GM23248 (cell line): ENCODE measurements at regions not wholly inside any gene's neighbourhood (a gene's known extent, or its start where the extent isn't known, plus 50 kb on each side); places are given as distances from the start of the nearest gene placed in this dataset.

Experiments used
- DNase-seq: peaks from one replicate; pipeline ENCODE4 v3.0.0-alpha.2; 2015
- H2AFZ ChIP-seq: fragments of 200-600 bp; sonication (generic); 2 replicates; pipeline ENCODE4 v1.6.1; 2016; ENCODE audit warnings: antibody characterized with exemption
- H3F3A ChIP-seq: fragments of 200-600 bp; sonication (generic); 2 replicates; pipeline ENCODE4 v1.6.1; 2016; ENCODE audit warnings: mild to moderate bottlenecking, antibody characterized with exemption, mixed run types; ENCODE audit not compliant: insufficient read depth
- H3K27ac ChIP-seq: fragments of 200-600 bp; sonication (generic); 2 replicates; pipeline ENCODE4 v1.5.1; 2016; ENCODE audit warnings: mild to moderate bottlenecking
- H3K27me3 ChIP-seq: fragments of 200-600 bp; sonication (generic); replicated peaks from 2 replicates; pipeline ENCODE4 v1.6.1; 2016; ENCODE audit warnings: mild to moderate bottlenecking; ENCODE audit not compliant: insufficient read depth
- H3K36me3 ChIP-seq: fragments of 200-600 bp; sonication (generic); 2 replicates; pipeline ENCODE4 v1.6.1; 2016; ENCODE audit warnings: low read depth, mild to moderate bottlenecking
- H3K4me1 ChIP-seq: fragments of 200-600 bp; sonication (generic); 2 replicates; pipeline ENCODE4 v1.6.1; 2016; ENCODE audit warnings: mild to moderate bottlenecking; ENCODE audit not compliant: insufficient read depth
- H3K4me2 ChIP-seq: fragments of 200-600 bp; sonication (generic); one replicate; pipeline ENCODE4 v1.6.1; 2016; ENCODE audit warnings: mild to moderate bottlenecking; ENCODE audit not compliant: unreplicated experiment
- H3K4me3 ChIP-seq: fragments of 200-600 bp; sonication (generic); 2 replicates; pipeline ENCODE4 v1.5.1; 2016; ENCODE audit warnings: mild to moderate bottlenecking
- H3K79me2 ChIP-seq: fragments of 200-600 bp; sonication (generic); 2 replicates; pipeline ENCODE4 v1.6.1; 2016; ENCODE audit warnings: mild to moderate bottlenecking; ENCODE audit not compliant: insufficient read depth
- H3K9ac ChIP-seq: fragments of 200-600 bp; sonication (generic); 2 replicates; pipeline ENCODE4 v1.6.1; 2016; ENCODE audit warnings: mild to moderate bottlenecking
- H3K9me2 ChIP-seq: fragments of 200-600 bp; sonication (generic); 2 replicates; pipeline ENCODE4 v1.6.1; 2016; ENCODE audit warnings: mixed run types, mild to moderate bottlenecking, moderate library complexity; ENCODE audit not compliant: insufficient read depth
- H3K9me3 ChIP-seq: fragments of 200-600 bp; sonication (generic); one replicate; pipeline ENCODE4 v1.6.1; 2017; ENCODE audit warnings: low read depth
- H4K20me1 ChIP-seq: fragments of 200-600 bp; sonication (generic); 2 replicates; pipeline ENCODE4 v1.6.0; 2016; ENCODE audit not compliant: insufficient read depth
- EZH2 ChIP-seq: fragments of 200-600 bp; sonication (generic); IDR thresholded peaks from 2 replicates; pipeline ENCODE4 v1.6.1; 2018; ENCODE audit warnings: antibody characterized with exemption, mild to moderate bottlenecking; ENCODE audit not compliant: insufficient read depth, poor library complexity, severe bottlenecking
- EZH2phosphoT487 ChIP-seq: fragments of 200-600 bp; sonication (generic); IDR thresholded peaks from 2 replicates; pipeline ENCODE4 v1.6.1; 2018; ENCODE audit warnings: antibody characterized with exemption, moderate library complexity, mild to moderate bottlenecking, low read depth; ENCODE audit not compliant: insufficient read depth
- WGBS, 2 experiments: methylation state at CpG; one replicate each; pipeline ENCODE4 v1.1.6; 2015 to 2017; ENCODE audit warnings: low lambda C conversion rate in 2 of 2, low coverage in 1 of 2; ENCODE audit errors: missing lambda C conversion rate in 2 of 2; 5-methylcytosine and 5-hydroxymethylcytosine counted together
- in situ Hi-C: fragments of 300-500 bp; cut with MboI; formaldehyde crosslinking; loops from 2 replicates; pipeline ENCODE4 v1.15.0; 2020

DNA sequence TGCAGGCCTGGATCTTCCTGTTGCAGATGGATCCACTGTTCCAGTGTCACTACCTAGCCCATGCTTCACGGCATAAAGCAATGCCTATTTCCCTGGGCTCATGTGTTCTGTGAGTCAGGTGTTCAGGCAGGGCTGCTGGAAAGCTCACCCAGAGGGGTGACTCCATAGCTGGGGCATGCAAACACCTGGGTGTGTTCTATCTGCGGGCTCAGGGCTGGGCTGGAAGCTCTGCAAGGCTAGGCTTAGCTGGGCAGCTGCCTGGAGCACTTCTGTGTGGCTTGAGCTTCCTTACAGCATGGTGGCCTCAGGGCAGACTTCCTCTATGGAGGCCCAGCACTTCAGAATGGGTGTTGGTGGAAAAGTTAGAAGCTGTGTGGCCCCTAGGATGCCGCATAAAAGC, 139.9 kb downstream of the GADD45G start:
- Histone ChIP-seq H3K27me3 (no peaks in the 10 kb centered on the region), H3K4me3 (no peak overlapping the region), H3K4me1 (no peaks in the 10 kb centered on the region), H3K9me3 (no peaks in the 10 kb centered on the region), H2AFZ (no peak overlapping the region), H3K4me2 (no peak overlapping the region), H3K79me2 (no peaks in the 10 kb centered on the region), H3F3A (no peaks in the 10 kb centered on the region), H3K9me2 (no peaks in the 10 kb centered on the region), H4K20me1 (no peaks in the 10 kb centered on the region), H3K27ac (no peak overlapping the region), H3K9ac (no peak overlapping the region), H3K36me3 (no peaks in the 10 kb centered on the region)
- in situ Hi-C loops: no loop called here
- 44% methylated on average over 3 of the region's 3 CpGs for WGBS, 2 experiments
- TF ChIP-seq EZH2 (no peak), EZH2phosphoT487 (no peak)
- DNase-seq: no peak

DNA sequence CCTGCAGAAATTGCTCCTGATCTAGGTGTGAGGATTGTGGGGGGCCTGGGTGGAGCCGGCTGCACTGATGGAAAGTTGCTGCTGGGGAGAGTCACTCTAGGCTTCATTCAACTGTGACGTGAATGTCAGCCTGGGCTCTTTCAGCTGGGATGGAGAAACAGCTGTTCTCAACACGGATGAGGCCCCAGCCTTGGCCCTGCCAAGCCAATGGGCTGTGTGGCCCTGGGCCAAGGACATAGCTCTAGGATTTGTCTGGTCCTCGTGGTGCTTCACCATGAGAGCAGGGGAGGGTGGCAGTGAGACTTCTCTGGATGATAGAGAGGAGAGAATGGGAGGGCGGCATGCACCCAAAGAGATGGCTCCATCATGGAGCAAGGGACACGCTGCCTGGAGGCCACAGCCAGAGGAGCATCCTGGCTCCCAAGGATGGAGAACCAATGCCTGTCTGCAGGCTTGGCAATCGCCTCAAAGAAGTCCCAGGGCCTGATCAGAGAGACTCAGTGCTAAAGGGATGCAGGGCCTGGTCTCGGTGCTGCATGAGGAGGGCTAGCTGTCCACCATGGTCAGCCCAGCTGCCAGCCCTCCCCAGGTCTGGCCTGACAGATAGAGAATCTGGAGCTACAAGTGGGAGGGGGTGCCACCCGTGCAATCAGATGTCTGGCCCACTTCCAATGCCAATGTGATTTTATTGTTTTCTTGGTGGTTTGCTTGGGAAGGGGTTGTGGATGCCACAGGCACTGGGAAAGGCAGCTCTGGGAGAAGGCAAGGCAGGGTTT, 141.0 kb downstream of the GADD45G start:
- in situ Hi-C loops: no loop called here
- H3K9me3 ChIP-seq: no peaks in the 10 kb centered on the region

DNA sequence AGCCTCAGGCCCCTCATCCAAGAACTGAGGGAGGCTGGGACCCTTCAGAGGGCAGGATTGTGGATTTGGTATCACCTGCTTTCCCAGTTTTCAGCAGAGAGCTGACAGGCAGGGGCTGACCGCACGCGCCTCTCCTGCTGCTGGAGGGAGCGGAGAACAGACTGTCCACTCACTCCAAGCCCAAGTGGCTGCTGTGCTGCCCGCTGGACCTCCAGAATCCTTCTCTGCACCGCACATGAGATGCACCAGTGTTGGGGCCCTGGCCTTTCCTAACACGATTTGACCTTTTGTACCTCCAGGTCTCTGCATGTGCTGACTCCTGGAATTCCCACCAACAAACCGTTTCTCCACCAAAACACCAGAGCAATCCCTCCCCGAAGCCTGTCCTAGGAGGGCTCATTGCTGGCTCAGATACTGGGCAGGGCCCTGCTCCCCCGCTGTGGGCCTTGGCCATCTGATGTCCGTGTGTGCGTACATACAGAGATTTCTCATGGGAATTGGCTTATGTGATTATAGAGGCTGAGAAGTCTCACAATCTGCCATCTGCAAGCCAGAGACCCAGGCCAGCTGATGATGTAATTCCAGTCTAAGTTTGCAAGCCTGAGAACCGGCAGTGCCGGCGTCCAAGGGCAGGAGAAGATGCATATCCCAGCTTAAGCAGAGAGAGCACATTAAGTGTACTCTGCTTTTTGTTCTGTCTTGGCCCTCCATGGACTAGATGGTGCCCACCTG, 141.7 kb downstream of the GADD45G start:
- H3F3A ChIP-seq: no peaks in the 10 kb centered on the region
- H3K4me2 ChIP-seq: no peak overlapping the region
- H3K4me3 ChIP-seq: no peak overlapping the region
- no peaks in the 10 kb centered on the region for H3K9me2 ChIP-seq
- no peak overlapping the region for H3K9ac ChIP-seq
- no peak overlapping the region for H3K27ac ChIP-seq
- H3K36me3 ChIP-seq: no peaks in the 10 kb centered on the region
- H3K9me3 ChIP-seq: no peaks in the 10 kb centered on the region
- H2AFZ ChIP-seq: no peak overlapping the region
- H3K27me3 ChIP-seq: no peaks in the 10 kb centered on the region
- no peaks in the 10 kb centered on the region for H3K79me2 ChIP-seq
- WGBS, 2 experiments: 39% methylated on average over 15 of the region's 15 CpGs
- in situ Hi-C loops: no loop called here
- TF ChIP-seq EZH2phosphoT487 (no peak), EZH2 (no peak)
- peak; percentile 9 for DNase-seq
- H4K20me1 ChIP-seq: no peaks in the 10 kb centered on the region
- H3K4me1 ChIP-seq: no peaks in the 10 kb centered on the region

More for the DNA sequence above, 141.0 kb downstream of the GADD45G start:
- DNase-seq: no peak
- Histone ChIP-seq H2AFZ (no peak overlapping the region), H3K4me3 (no peak overlapping the region), H3K79me2 (no peaks in the 10 kb centered on the region), H3K4me1 (no peaks in the 10 kb centered on the region), H3K27me3 (no peaks in the 10 kb centered on the region), H3K36me3 (no peaks in the 10 kb centered on the region), H3K4me2 (no peak overlapping the region), H3K9ac (no peak overlapping the region), H3K27ac (no peak overlapping the region), H3K9me2 (no peaks in the 10 kb centered on the region), H3F3A (no peaks in the 10 kb centered on the region), H4K20me1 (no peaks in the 10 kb centered on the region)
- TF ChIP-seq EZH2phosphoT487 (no peak), EZH2 (no peak)
- WGBS, 2 experiments: 30 to 46% methylated on average over 8 to 9 of the region's 9 CpGs

DNA sequence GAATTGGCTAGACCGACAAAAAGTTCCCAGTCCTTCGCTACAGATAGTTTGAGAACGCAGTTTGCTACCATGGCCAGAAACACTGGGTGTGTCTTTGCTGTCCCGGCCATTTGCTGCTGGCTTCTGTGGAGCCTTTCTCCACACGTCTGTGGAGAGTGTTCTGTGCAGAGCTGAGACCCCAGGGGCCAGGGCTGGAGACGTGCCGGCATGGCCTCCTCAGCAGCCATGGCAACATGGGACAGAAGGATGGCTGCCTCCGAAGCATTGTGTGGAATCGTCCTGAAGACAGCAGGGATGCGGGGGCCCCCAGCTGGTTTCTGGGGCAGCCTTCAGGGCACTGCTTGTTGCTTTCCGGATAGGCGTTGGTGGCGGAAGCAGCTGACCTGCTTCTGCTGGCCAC, 142.8 kb downstream of the GADD45G start:
- H3K9ac ChIP-seq: no peak overlapping the region
- no peaks in the 10 kb centered on the region for H3K36me3 ChIP-seq
- H3K4me1 ChIP-seq: no peaks in the 10 kb centered on the region
- in situ Hi-C loops: no loop called here
- no peaks in the 10 kb centered on the region for H3K27me3 ChIP-seq
- no peaks in the 10 kb centered on the region for H3K9me3 ChIP-seq
- no peaks in the 10 kb centered on the region for H4K20me1 ChIP-seq
- no peak overlapping the region for H3K4me3 ChIP-seq
- no peak overlapping the region for H3K27ac ChIP-seq
- no peaks in the 10 kb centered on the region for H3K9me2 ChIP-seq
- H3F3A ChIP-seq: no peaks in the 10 kb centered on the region
- H3K4me2 ChIP-seq: no peak overlapping the region
- DNase-seq: no peak
- WGBS, 2 experiments: 30% methylated on average over 10 to 13 of the region's 13 CpGs
- H3K79me2 ChIP-seq: no peaks in the 10 kb centered on the region
- TF ChIP-seq EZH2: no peak
- no peak for TF ChIP-seq EZH2phosphoT487
- no peak overlapping the region for H2AFZ ChIP-seq
